Erythroblast (primary cell): ENCODE measurements at regions not wholly inside any gene's neighbourhood (a gene's known extent, or its start where the extent isn't known, plus 50 kb on each side); places are given as distances from the start of the nearest gene placed in this dataset.
"Not testable (repeated sequence)": the region's sequence is repeated elsewhere in the genome, so short reads cannot be mapped to it uniquely, and the experiment has no call there.

Experiments
- DNase-seq, 2 experiments: peaks; one replicate each; lab custom pipeline; 2025; lab: John Stamatoyannopoulos, UW
- GATA1 ChIP-seq: IDR thresholded peaks from 2 replicates; pipeline ENCODE4 v1.6.1; 2011; ENCODE audit warnings: low read depth, mild to moderate bottlenecking, control low read depth, low read length, moderate library complexity
- POLR2A ChIP-seq: IDR thresholded peaks from 2 replicates; pipeline ENCODE4 v1.6.1; 2011; ENCODE audit warnings: mild to moderate bottlenecking, low read length

GRCh38 chr2:194539425-194539824, 1117.6 kb upstream of the SLC39A10 start:
- no peak for TF ChIP-seq GATA1
- TF ChIP-seq POLR2A = no peak
- no peak for DNase-seq

GRCh38 chr2:194526121-194526520, 1130.9 kb upstream of the SLC39A10 start:
- no peak for DNase-seq

GRCh38 chr2:194514281-194514680, 1142.7 kb upstream of the SLC39A10 start:
- DNase-seq = no peak

More at GRCh38 chr2:194526121-194526520, 1130.9 kb upstream of the SLC39A10 start:
- no peak for TF ChIP-seq POLR2A
- no peak for TF ChIP-seq GATA1

GRCh38 chr2:194511070-194511469, 1146.0 kb upstream of the SLC39A10 start:
- not testable (repeated sequence) for DNase-seq

More at GRCh38 chr2:194514281-194514680, 1142.7 kb upstream of the SLC39A10 start:
- TF ChIP-seq POLR2A (no peak), GATA1 (no peak)

GRCh38 chr2:194504876-194505275, 1152.2 kb upstream of the SLC39A10 start:
- peak in 1 of 2 experiments; percentile 5 for DNase-seq

- no peak for TF ChIP-seq POLR2A
- TF ChIP-seq GATA1 = no peak
- DNase-seq = no peak
These were observed 1162.0 kb upstream of the SLC39A10 start for GRCh38 chr2:194495046-194495445.

GRCh38 chr2:194494401-194494800, 1162.6 kb upstream of the SLC39A10 start:
- TF ChIP-seq GATA1 (no peak), POLR2A (no peak)
- no peak for DNase-seq

- no peak for DNase-seq
- no peak for TF ChIP-seq POLR2A
- TF ChIP-seq GATA1 = no peak
These were observed 1165.5 kb upstream of the SLC39A10 start for GRCh38 chr2:194491409-194492115.

GRCh38 chr2:194486326-194486725, 1170.7 kb upstream of the SLC39A10 start:
- TF ChIP-seq POLR2A (no peak), GATA1 (no peak)
- no peak for DNase-seq

- TF ChIP-seq POLR2A = no peak
- no peak for TF ChIP-seq GATA1
- DNase-seq = no peak
These were observed 1174.0 kb upstream of the SLC39A10 start for GRCh38 chr2:194483041-194483440.

- DNase-seq = no peak
These were observed 1191.4 kb upstream of the SLC39A10 start for GRCh38 chr2:194465641-194466040.

GRCh38 chr2:194464964-194465638, 1191.9 kb upstream of the SLC39A10 start:
- DNase-seq = peak in 1 of 2 experiments; percentile 1

More at GRCh38 chr2:194465641-194466040, 1191.4 kb upstream of the SLC39A10 start:
- no peak for TF ChIP-seq GATA1

GRCh38 chr2:194462883-194463282, 1194.1 kb upstream of the SLC39A10 start:
- DNase-seq = not testable (repeated sequence)

More at GRCh38 chr2:194464964-194465638, 1191.9 kb upstream of the SLC39A10 start:
- no peak for TF ChIP-seq GATA1
- TF ChIP-seq POLR2A = no peak

- no peak for DNase-seq
- TF ChIP-seq POLR2A = no peak
- TF ChIP-seq GATA1 = no peak
These were observed 1201.7 kb upstream of the SLC39A10 start for GRCh38 chr2:194455358-194455757.

- TF ChIP-seq GATA1 = no peak
- no peak for TF ChIP-seq POLR2A
- no peak for DNase-seq
These were observed 1204.5 kb upstream of the SLC39A10 start for GRCh38 chr2:194452504-194452903.
